GM18907 (cell line): ENCODE measurements at regions not wholly inside any gene's neighbourhood (a gene's known extent, or its start where the extent isn't known, plus 50 kb on each side); places are given as distances from the start of the nearest gene placed in this dataset.
"Not testable (repeated sequence)": the region's sequence is repeated elsewhere in the genome, so short reads cannot be mapped to it uniquely, and the experiment has no call there.

Experiments used
- ATAC-seq: cut with Tn5 transposase; IDR thresholded peaks from one replicate; pipeline ENCODE4 v1.9.1; 2021; ENCODE audit warnings: mild to moderate bottlenecking, moderate library complexity; ENCODE audit not compliant: unreplicated experiment

DNA sequence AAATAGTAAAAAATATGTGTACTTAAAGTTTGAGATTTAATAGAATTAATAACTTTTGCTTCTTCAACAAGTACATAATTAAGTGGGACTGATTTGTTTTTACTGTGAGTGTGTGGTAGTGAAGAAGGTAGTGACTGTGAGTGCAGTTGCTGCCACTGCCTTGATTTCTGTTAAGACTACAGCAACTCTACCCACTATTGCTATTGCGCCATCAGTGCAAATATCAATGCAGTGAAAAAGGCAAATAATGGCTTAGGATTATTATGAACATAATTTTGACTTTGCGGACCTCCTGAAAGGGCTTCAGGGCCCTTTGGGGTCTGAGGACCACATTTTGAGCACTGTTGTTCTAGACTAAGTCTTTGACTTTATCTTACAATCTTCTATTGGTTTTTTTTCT lies 112.0 kb upstream of the PITX1 start:
- no peak for ATAC-seq

GRCh38 chr5:135143682-135144081 lies 109.7 kb upstream of the PITX1 start:
- not testable (repeated sequence) for ATAC-seq

DNA sequence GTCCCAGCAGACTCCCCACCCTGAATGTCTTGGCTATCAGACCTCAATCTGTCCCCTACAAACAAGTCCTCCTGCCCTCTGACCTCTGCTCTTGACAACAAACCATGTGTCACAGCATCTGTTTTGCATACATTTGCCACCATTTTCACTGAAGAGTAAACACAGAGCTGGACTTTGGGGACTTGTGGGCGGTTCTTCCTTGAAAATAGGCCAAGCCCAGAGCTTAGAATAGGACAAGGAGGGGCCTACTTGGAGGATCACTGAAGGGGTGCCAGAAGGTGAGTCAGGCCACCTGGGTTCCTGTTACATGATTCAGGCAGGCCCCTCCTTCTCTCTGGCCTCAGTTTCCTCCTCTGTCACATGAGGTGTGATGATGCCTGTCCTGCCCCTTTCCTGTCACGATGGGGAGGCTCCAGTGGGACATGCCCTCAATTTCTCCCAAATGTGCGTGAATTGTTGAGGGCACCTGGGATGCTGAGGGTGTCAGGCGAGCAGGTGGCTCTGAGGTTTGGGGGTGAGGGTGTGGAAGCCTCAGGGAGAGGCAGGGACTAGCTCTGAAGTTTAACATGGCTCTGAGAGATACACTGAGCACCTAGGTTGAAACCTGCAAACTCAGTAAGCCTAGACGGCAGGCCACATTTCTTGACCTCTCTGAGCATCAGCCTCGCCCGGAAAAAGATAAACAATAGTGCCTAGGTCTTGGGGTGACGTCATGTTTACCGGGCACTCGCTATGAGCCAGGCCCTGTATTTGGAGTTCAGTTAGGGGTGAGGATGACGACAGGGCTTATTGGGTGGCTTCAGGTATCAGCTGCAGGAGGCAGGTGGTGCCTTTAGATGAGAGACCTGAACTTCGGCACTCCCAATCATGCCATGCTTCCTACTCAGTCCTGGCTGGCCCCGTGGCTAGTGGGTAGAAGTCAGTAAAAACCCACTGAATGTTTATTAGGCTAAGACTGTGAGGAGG lies 107.6 kb upstream of the PITX1 start:
- ATAC-seq = no peak

GRCh38 chr5:135140446-135141204 lies 106.6 kb upstream of the PITX1 start:
- ATAC-seq = no peak

GRCh38 chr5:135139381-135140134 lies 105.5 kb upstream of the PITX1 start:
- no peak for ATAC-seq

DNA sequence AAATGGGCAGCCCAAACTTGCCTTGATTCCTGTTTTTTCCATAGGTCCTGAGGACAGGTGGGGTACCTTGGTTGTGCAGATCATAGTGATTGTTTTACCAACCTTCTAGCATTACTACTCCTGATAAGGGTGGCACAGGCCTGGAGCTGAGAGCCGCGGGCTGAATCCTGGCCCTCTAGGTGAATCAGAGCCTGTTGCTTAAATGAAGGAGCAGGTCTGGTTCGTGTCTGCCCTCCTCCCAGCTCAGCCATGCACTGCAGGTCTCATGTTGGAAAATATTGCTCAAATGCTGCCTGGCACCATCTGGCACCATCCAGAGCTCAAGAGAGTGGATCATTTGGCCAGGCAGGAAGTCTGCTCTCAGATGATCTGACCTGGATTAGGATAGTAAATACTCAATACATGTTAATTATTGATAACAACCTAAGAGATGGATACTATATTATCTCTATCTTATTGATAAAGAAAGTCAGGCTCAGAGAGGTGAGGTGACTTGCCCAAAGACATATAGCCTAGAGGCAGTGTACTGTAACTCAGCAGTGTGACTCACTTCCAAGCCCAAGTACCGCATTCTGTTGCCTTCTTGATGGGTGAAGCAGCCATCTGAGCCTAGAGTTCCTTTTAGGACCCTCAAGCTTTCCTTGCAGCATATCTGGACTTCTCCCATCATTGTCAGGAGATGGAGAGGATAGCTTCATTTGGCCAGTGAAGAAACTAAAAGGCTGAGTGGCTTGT lies 104.3 kb upstream of the PITX1 start:
- no peak for ATAC-seq

DNA sequence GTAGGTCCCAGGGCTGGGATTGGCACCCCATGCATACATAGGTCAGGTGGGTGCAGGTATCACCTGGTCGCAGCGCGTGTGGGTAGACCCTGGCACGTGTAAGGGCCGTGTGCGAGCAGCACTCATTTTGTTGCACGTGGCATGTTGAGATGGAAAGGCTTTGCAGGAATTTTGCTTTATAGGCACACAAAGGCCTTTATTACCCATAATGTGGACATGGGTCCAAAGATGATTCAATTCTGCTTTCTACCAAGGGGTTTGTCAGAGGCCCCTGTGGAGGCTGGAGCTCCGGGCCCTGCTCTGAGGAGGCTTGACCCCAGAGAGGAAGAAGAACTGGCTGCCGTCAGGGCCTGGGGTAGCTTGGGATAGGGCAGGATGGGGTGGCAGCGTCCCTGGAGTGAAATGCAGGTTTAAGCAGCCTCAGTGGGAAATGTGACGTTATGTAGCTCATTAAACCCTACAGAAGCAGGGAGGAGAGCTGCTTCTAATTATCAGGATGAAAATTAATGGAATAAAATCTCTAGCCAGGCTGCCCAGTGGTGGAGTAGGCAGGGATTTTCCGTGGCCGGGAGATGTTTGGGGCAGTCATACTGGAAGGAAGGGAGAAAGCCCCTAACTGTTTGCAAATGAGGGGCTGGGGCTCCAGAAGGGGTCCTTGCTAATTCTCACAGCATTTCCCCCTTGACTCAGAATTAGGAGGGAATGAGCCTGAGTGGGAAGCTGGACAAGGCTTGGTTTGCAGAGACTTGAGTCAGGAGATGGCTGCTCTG lies 103.3 kb upstream of the PITX1 start:
- ATAC-seq = no peak

DNA sequence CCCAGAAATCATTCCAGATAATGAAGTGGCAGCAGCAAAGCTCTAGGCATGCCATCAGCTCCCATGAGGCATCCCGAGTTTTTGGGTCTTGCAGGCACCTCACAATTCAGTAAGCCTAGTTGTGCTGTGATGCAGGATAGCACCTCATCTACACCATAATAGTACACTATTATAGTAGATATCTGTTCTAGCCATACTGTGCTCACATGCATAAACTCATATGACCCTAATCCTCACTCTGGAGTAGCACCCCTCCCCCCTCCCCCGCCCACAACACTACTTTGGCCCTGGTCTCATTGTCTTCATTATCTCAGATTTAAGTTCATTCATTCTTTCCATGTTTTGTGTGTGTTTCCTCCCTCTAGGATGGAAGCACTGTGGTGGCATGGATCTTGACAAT lies 102.5 kb upstream of the PITX1 start:
- ATAC-seq = no peak

DNA sequence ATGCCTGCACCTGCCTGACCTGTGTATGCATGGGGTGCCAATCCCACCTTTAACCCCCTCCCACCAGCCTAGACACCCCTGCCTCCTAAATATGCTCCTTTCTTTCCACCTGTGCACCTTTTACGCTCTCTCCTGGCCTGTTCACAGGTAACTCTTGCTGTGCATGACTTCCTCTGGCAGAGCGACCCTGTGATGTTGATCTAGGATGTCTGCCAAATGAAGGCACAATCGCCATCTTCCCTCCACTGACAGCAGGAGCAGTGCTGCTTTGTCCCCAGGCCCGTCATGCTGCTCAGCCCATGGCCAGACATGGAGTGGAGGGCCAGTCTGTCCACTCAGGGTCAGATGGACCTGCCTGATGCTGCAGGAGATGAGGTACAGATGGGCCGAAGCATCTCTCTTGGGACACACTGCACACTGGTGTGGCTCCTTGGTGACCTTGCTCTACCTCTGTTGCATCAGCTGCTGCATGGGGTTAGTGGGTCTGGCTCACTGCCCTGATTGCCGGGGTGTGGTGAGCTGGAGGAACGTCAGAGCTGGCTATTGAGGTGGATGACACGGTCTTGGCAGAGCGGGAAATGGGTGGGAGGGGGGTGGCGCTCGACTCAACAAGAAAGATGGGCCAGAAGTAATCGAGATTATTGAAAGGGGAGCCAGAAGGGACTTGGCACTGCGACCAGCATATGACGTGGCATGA lies 101.7 kb upstream of the PITX1 start:
- no peak for ATAC-seq

GRCh38 chr5:135134691-135135381 lies 100.8 kb upstream of the PITX1 start:
- ATAC-seq = no peak

- ATAC-seq = no peak
These were observed 99.9 kb upstream of the PITX1 start for GRCh38 chr5:135133698-135134515.

- no peak for ATAC-seq
These were observed 99.2 kb upstream of the PITX1 start for GRCh38 chr5:135133181-135133580.

GRCh38 chr5:135131801-135132680 lies 98.0 kb upstream of the PITX1 start:
- ATAC-seq = no peak

GRCh38 chr5:135130261-135131215 lies 96.5 kb upstream of the PITX1 start:
- no peak for ATAC-seq

- ATAC-seq = no peak
These were observed 95.3 kb upstream of the PITX1 start for GRCh38 chr5:135129307-135129706.

- ATAC-seq = no peak
These were observed 94.3 kb upstream of the PITX1 start for GRCh38 chr5:135128361-135128760.
